ENCODE measurements at regions not wholly inside any gene's neighbourhood (a gene's known extent, or its start where the extent isn't known, plus 50 kb on each side); places are given as distances from the start of the nearest gene placed in this dataset.

- Histone ChIP-seq H3K27ac (no peak overlapping the region), H3K9me3 (no peaks in the 10 kb centered on the region), H3K4me3 (no peak overlapping the region), H3K36me3 (no peaks in the 10 kb centered on the region), H3K27me3 (replicated peaks; ENCODE audit: insufficient read depth) (no peaks in the 10 kb centered on the region), H3K4me1 (replicated peaks) (no peaks in the 10 kb centered on the region)
- intact Hi-C loops (cut with DNase I) = no loop called here
- TF ChIP-seq CTCF (IDR thresholded peaks at IDR 0.05) (no peak), POLR2AphosphoS5 (IDR thresholded peaks at IDR 0.05) (no peak)
- WGBS = 38% methylated on average over 2 of the region's 2 CpGs
- no peak for DNase-seq (ENCODE audit: low spot score)
Measured at GRCh38 chr5:107215611-107216010, 455.1 kb downstream of the EFNA5 start.

GRCh38 chr5:107213025-107213424 lies 457.7 kb downstream of the EFNA5 start:
- H3K4me3 ChIP-seq = no peak overlapping the region
- intact Hi-C loops (cut with DNase I) = no loop called here
- no peaks in the 10 kb centered on the region for H3K9me3 ChIP-seq
- no peaks in the 10 kb centered on the region for H3K27me3 ChIP-seq (replicated peaks; ENCODE audit: insufficient read depth)
- H3K4me1 ChIP-seq (replicated peaks) = no peaks in the 10 kb centered on the region
- H3K27ac ChIP-seq = no peak overlapping the region
- no peak for DNase-seq (ENCODE audit: low spot score)
- TF ChIP-seq POLR2AphosphoS5 (IDR thresholded peaks at IDR 0.05) (no peak), POLR2A (IDR thresholded peaks at IDR 0.05) (no peak), CTCF (IDR thresholded peaks at IDR 0.05) (no peak)
- no peaks in the 10 kb centered on the region for H3K36me3 ChIP-seq
- 37% methylated on average over 3 of the region's 3 CpGs for WGBS

- no peaks in the 10 kb centered on the region for H3K27me3 ChIP-seq (replicated peaks; ENCODE audit: insufficient read depth)
- no peak overlapping the region for H3K4me3 ChIP-seq
- 79% methylated on average over 3 of the region's 3 CpGs for WGBS
- intact Hi-C loops (cut with DNase I) = no loop called here
- no peak for DNase-seq (ENCODE audit: low spot score)
- no peaks in the 10 kb centered on the region for H3K36me3 ChIP-seq
- no peak overlapping the region for H3K27ac ChIP-seq
- TF ChIP-seq CTCF (IDR thresholded peaks at IDR 0.05) = no peak
- no peak for TF ChIP-seq POLR2AphosphoS5 (IDR thresholded peaks at IDR 0.05)
- no peak for TF ChIP-seq POLR2A (IDR thresholded peaks at IDR 0.05)
- H3K4me1 ChIP-seq (replicated peaks) = no peaks in the 10 kb centered on the region
- H3K9me3 ChIP-seq = no peaks in the 10 kb centered on the region
Measured at GRCh38 chr5:107211630-107212029, 459.1 kb downstream of the EFNA5 start.

DNA sequence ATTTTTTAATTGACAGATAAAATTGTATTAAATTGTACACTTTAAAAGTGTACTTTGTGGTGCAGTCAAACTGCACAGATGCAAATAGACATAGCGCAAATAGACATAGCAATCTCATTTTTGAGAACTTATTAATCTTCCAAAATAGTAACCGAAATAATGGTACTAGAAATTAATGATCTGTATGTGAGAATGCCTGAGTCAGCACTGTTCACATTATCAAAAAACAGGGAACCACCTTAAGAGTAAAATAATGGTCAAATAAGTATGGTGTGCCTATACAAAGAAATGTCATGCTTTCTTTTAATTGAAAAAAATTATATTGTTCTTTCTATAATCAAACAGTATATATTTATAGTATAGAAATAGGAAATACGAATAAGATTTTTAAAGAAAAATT lies 461.9 kb downstream of the EFNA5 start:
- no peak for TF ChIP-seq POLR2AphosphoS5 (IDR thresholded peaks at IDR 0.05)
- no peak for TF ChIP-seq POLR2A (IDR thresholded peaks at IDR 0.05)
- no peak for TF ChIP-seq CTCF (IDR thresholded peaks at IDR 0.05)
- DNase-seq (ENCODE audit: low spot score) = no peak
- no peaks in the 10 kb centered on the region for H3K27me3 ChIP-seq (replicated peaks; ENCODE audit: insufficient read depth)
- H3K9me3 ChIP-seq = no peaks in the 10 kb centered on the region
- H3K27ac ChIP-seq = no peak overlapping the region
- WGBS = 96% methylated on average over 3 of the region's 3 CpGs
- H3K36me3 ChIP-seq = no peaks in the 10 kb centered on the region
- H3K4me1 ChIP-seq (replicated peaks) = no peaks in the 10 kb centered on the region
- no peak overlapping the region for H3K4me3 ChIP-seq
- intact Hi-C loops (cut with DNase I) = no loop called here

GRCh38 chr5:107204413-107204812 lies 466.3 kb downstream of the EFNA5 start:
- no peaks in the 10 kb centered on the region for H3K9me3 ChIP-seq
- no peaks in the 10 kb centered on the region for H3K27me3 ChIP-seq (replicated peaks; ENCODE audit: insufficient read depth)
- intact Hi-C loops (cut with DNase I) = no loop called here
- 77% methylated on average over 5 of the region's 5 CpGs for WGBS
- no peak overlapping the region for H3K27ac ChIP-seq
- no peaks in the 10 kb centered on the region for H3K4me1 ChIP-seq (replicated peaks)
- no peaks in the 10 kb centered on the region for H3K36me3 ChIP-seq
- no peak for DNase-seq (ENCODE audit: low spot score)
- H3K4me3 ChIP-seq = no peak overlapping the region
- TF ChIP-seq POLR2AphosphoS5 (IDR thresholded peaks at IDR 0.05) (no peak), POLR2A (IDR thresholded peaks at IDR 0.05) (no peak), CTCF (IDR thresholded peaks at IDR 0.05) (no peak)
